ENCODE measurements at regions not wholly inside any gene's neighbourhood (a gene's known extent, or its start where the extent isn't known, plus 50 kb on each side); places are given as distances from the start of the nearest gene placed in this dataset.

GRCh38 chr4:108361886-108362285 lies 193.2 kb upstream of the LEF1 start:
- H3K27me3 ChIP-seq (ENCODE audit: control insufficient read depth, insufficient read depth, low read length, poor library complexity, severe bottlenecking), result no peaks in the 10 kb centered on the region
- no peaks in the 10 kb centered on the region for H3K36me3 ChIP-seq (ENCODE audit: control insufficient read depth, insufficient read depth, low read length)
- Mint-ChIP-seq H3K4me1 (peaks cover 11% of the 10 kb centered on the region), H3K4me3 (no peak overlapping the region), H3K27me3 (ENCODE audit: insufficient read depth) (no peaks in the 10 kb centered on the region), H3K9me3 (no peaks in the 10 kb centered on the region), H3K27ac (no peak overlapping the region), H3K36me3 (ENCODE audit: low read depth) (no peaks in the 10 kb centered on the region)
- DNase-seq, result no peak
- WGBS, 2 experiments (ENCODE audit: insufficient coverage in 1 of 2, insufficient read length in 1 of 2), result 95 to 97% methylated on average over 3 of the region's 3 CpGs
- H3K4me3 ChIP-seq (ENCODE audit: low read length), result no peak overlapping the region
- H3K27ac ChIP-seq (ENCODE audit: low read depth, low read length), result no peak overlapping the region
- no peaks in the 10 kb centered on the region for H3K9me3 ChIP-seq (ENCODE audit: control insufficient read depth, low read length)
- TF ChIP-seq CTCF (conservative IDR thresholded peaks at IDR 0.05), result no peak
- no peaks in the 10 kb centered on the region for H3K4me1 ChIP-seq (ENCODE audit: control insufficient read depth, insufficient read depth, low read length)
- no peak overlapping the region for H3K9ac ChIP-seq (ENCODE audit: extremely low read depth, low read length, poor library complexity, severe bottlenecking)

- TF ChIP-seq CTCF (conservative IDR thresholded peaks at IDR 0.05), result no peak
- no peak overlapping the region for H3K4me3 ChIP-seq (ENCODE audit: low read length)
- no peaks in the 10 kb centered on the region for H3K36me3 ChIP-seq (ENCODE audit: control insufficient read depth, insufficient read depth, low read length)
- H3K9me3 ChIP-seq (ENCODE audit: control insufficient read depth, low read length), result no peaks in the 10 kb centered on the region
- 89 to 99% methylated on average over 1 to 2 of the region's 2 CpGs for WGBS, 2 experiments (ENCODE audit: insufficient coverage in 1 of 2, insufficient read length in 1 of 2)
- DNase-seq, result no peak
- Mint-ChIP-seq H3K4me3 (no peak overlapping the region), H3K36me3 (ENCODE audit: low read depth) (no peaks in the 10 kb centered on the region), H3K27me3 (ENCODE audit: insufficient read depth) (no peaks in the 10 kb centered on the region), H3K27ac (no peak overlapping the region), H3K9me3 (no peaks in the 10 kb centered on the region), H3K4me1 (peaks cover 11% of the 10 kb centered on the region)
- no peak overlapping the region for H3K27ac ChIP-seq (ENCODE audit: low read depth, low read length)
- H3K9ac ChIP-seq (ENCODE audit: extremely low read depth, low read length, poor library complexity, severe bottlenecking), result no peak overlapping the region
- H3K27me3 ChIP-seq (ENCODE audit: control insufficient read depth, insufficient read depth, low read length, poor library complexity, severe bottlenecking), result no peaks in the 10 kb centered on the region
- no peaks in the 10 kb centered on the region for H3K4me1 ChIP-seq (ENCODE audit: control insufficient read depth, insufficient read depth, low read length)
Measured at GRCh38 chr4:108361446-108361820, 192.7 kb upstream of the LEF1 start.

- TF ChIP-seq CTCF (conservative IDR thresholded peaks at IDR 0.05), result no peak
- peak; percentile 70 for DNase-seq
- H3K9me3 Mint-ChIP-seq, result no peaks in the 10 kb centered on the region
- H3K4me3 ChIP-seq (ENCODE audit: low read length), result no peak overlapping the region
- no peaks in the 10 kb centered on the region for H3K27me3 ChIP-seq (ENCODE audit: control insufficient read depth, insufficient read depth, low read length, poor library complexity, severe bottlenecking)
- no peak overlapping the region for H3K27ac Mint-ChIP-seq
- no peaks in the 10 kb centered on the region for H3K36me3 ChIP-seq (ENCODE audit: control insufficient read depth, insufficient read depth, low read length)
- no peaks in the 10 kb centered on the region for H3K4me1 ChIP-seq (ENCODE audit: control insufficient read depth, insufficient read depth, low read length)
- H3K9me3 ChIP-seq (ENCODE audit: control insufficient read depth, low read length), result no peaks in the 10 kb centered on the region
- H3K27me3 Mint-ChIP-seq (ENCODE audit: insufficient read depth), result no peaks in the 10 kb centered on the region
- peak overlapping the region; percentile 52 for H3K27ac ChIP-seq (ENCODE audit: low read depth, low read length)
- no peak overlapping the region for H3K4me3 Mint-ChIP-seq
- H3K4me1 Mint-ChIP-seq, result peaks cover 11% of the 10 kb centered on the region
- H3K9ac ChIP-seq (ENCODE audit: extremely low read depth, low read length, poor library complexity, severe bottlenecking), result no peak overlapping the region
- no peaks in the 10 kb centered on the region for H3K36me3 Mint-ChIP-seq (ENCODE audit: low read depth)
- WGBS, 2 experiments (ENCODE audit: insufficient coverage in 1 of 2, insufficient read length in 1 of 2), result 68 to 85% methylated on average over 9 to 12 of the region's 12 CpGs
Measured at GRCh38 chr4:108360754-108361445, 192.2 kb upstream of the LEF1 start.

All from endodermal cell (in vitro differentiated cells).